ENCODE measurements at regions not wholly inside any gene's neighbourhood (a gene's known extent, or its start where the extent isn't known, plus 50 kb on each side); places are given as distances from the start of the nearest gene placed in this dataset.

DNA sequence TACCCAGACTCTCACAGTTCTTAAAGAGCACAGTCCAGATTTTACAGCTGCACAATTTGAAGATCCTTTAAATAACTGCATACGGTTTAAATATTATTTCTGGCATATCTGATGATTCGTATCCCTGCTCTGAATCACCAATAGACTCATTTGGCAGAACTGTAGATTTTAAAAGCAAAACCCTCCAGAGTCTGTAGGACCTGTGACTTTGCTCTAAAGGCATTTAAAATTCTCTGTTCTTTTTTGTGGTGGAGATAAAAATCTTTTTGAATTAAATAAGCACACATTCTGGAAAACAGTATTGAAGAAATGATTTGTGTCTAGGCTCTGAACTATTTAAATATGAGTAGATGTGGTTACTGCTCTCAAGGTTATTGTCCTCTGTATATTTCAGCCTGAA lies 246.2 kb upstream of the PITX2 start:
- Histone ChIP-seq H3K9me3 (replicated peaks; ENCODE audit: control insufficient read depth, insufficient read depth, low read length) (no peaks in the 10 kb centered on the region), H3K36me3 (ENCODE audit: control insufficient read depth in 2 of 2, extremely low read depth in 1 of 2, insufficient read depth in 2 of 2, low read length in 2 of 2) (no peaks in the 10 kb centered on the region), H3K27ac (ENCODE audit: insufficient read depth, low read depth, low read length) (no peak overlapping the region), H3K9ac (replicated peaks; ENCODE audit: extremely low read depth, insufficient read depth, low read length) (no peak overlapping the region), H3K4me3 (replicated peaks in 1 of 3; ENCODE audit: insufficient read depth in 1 of 3, low read depth in 1 of 3, low read length in 3 of 3) (no peak overlapping the region), H3K4me2 (ENCODE audit: insufficient read depth, low read length) (no peak overlapping the region), H3K9me1 (replicated peaks; ENCODE audit: control insufficient read depth, extremely low read depth, insufficient read depth, low read length) (no peaks in the 10 kb centered on the region), H3K27me3 (ENCODE audit: control insufficient read depth in 2 of 2, insufficient read depth in 2 of 2, low read length in 2 of 2) (no peaks in the 10 kb centered on the region), H4K20me1 (replicated peaks; ENCODE audit: control insufficient read depth, extremely low read depth, insufficient read depth, low read length) (no peaks in the 10 kb centered on the region), H3K79me2 (ENCODE audit: control insufficient read depth, insufficient read depth, low read length) (no peaks in the 10 kb centered on the region), H3K4me1 (ENCODE audit: control insufficient read depth, extremely low read depth, insufficient read depth, low read length) (peaks cover 3% of the 10 kb centered on the region), H2AFZ (ENCODE audit: low read depth, low read length) (no peak overlapping the region)
- dilution Hi-C loops (cut with MboI; ENCODE audit: extremely low pct_ligation_motif_present, low sequenced_read_pairs): no loop called here
- FAIRE-seq (no peak), DNase-seq (ENCODE audit: low read depth, low spot score) (no peak)
- POLR2A ChIA-PET: no interaction called here
- CTCF ChIA-PET: no interaction called here
- no TSS peak for BruUV-seq (replicated peaks)
- TF ChIP-seq JUN (IDR thresholded peaks at IDR 0.05; ENCODE audit: borderline replicate concordance, insufficient read depth, insufficient read length, low read depth): no peak
- no peak for TF ChIP-seq POLR2AphosphoS5 (IDR thresholded peaks at IDR 0.05; ENCODE audit: insufficient read depth, low read depth, low read length)
- no peak for TF ChIP-seq GATA2 (IDR thresholded peaks at IDR 0.05; ENCODE audit: insufficient read depth, insufficient read length, low read depth, low read length)
- TF ChIP-seq POLR2A (IDR thresholded peaks at IDR 0.05; ENCODE audit: low read depth, low read length): no peak
- TF ChIP-seq, protein P1, sequence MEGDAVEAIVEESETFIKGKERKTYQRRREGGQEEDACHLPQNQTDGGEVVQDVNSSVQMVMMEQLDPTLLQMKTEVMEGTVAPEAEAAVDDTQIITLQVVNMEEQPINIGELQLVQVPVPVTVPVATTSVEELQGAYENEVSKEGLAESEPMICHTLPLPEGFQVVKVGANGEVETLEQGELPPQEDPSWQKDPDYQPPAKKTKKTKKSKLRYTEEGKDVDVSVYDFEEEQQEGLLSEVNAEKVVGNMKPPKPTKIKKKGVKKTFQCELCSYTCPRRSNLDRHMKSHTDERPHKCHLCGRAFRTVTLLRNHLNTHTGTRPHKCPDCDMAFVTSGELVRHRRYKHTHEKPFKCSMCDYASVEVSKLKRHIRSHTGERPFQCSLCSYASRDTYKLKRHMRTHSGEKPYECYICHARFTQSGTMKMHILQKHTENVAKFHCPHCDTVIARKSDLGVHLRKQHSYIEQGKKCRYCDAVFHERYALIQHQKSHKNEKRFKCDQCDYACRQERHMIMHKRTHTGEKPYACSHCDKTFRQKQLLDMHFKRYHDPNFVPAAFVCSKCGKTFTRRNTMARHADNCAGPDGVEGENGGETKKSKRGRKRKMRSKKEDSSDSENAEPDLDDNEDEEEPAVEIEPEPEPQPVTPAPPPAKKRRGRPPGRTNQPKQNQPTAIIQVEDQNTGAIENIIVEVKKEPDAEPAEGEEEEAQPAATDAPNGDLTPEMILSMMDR (IDR thresholded peaks at IDR 0.05; ENCODE audit: extremely low read depth in 1 of 2, insufficient read depth in 1 of 2, low read depth in 1 of 2, low read length in 2 of 2): no peak
- no peak for TF ChIP-seq MYC (IDR thresholded peaks at IDR 0.05; ENCODE audit: low read depth, low read length)
- TF ChIP-seq FOS (IDR thresholded peaks at IDR 0.05; ENCODE audit: borderline replicate concordance, insufficient read depth, low read length): no peak
- TF ChIP-seq, protein P2, sequence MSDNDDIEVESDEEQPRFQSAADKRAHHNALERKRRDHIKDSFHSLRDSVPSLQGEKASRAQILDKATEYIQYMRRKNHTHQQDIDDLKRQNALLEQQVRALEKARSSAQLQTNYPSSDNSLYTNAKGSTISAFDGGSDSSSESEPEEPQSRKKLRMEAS (IDR thresholded peaks at IDR 0.05; ENCODE audit: insufficient read depth, insufficient read length): no peak
- TF ChIP-seq EZH2 (IDR thresholded peaks at IDR 0.05; ENCODE audit: borderline replicate concordance, low read depth, low read length, severe bottlenecking): no peak
- intact Hi-C loops (cut with micrococcal nuclease): no loop called here

All from endothelial cell of umbilical vein (primary cell).